ENCODE measurements at regions not wholly inside any gene's neighbourhood (a gene's known extent, or its start where the extent isn't known, plus 50 kb on each side); places are given as distances from the start of the nearest gene placed in this dataset.
A peak's percentile ranks its signal among the peaks of the same experiment; 100 is the strongest.
"Not testable (repeated sequence)": the region's sequence is repeated elsewhere in the genome, so short reads cannot be mapped to it uniquely, and the experiment has no call there.

DNA sequence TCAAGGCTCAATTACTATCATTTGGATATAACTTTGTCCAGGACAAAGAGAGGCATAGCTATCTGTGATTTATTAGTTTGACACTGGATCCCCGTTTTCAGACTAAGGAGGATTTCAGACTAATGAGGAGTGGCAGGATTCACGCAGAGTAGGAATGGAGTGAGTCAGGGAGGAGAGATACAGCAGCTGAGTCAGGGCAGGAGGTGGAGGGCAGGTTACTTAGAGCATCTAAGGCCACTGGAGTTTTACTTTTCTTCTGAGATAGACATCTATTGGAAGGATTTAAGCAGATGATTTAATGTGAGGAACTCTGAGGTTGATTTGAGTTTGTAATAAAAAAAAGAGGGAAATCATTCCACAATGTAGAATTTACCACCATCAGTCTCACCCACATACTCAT is 110.6 kb downstream of the RPIA start:
- not testable (repeated sequence) for DNase-seq (ENCODE audit: low read depth in 2 of 2)

DNA sequence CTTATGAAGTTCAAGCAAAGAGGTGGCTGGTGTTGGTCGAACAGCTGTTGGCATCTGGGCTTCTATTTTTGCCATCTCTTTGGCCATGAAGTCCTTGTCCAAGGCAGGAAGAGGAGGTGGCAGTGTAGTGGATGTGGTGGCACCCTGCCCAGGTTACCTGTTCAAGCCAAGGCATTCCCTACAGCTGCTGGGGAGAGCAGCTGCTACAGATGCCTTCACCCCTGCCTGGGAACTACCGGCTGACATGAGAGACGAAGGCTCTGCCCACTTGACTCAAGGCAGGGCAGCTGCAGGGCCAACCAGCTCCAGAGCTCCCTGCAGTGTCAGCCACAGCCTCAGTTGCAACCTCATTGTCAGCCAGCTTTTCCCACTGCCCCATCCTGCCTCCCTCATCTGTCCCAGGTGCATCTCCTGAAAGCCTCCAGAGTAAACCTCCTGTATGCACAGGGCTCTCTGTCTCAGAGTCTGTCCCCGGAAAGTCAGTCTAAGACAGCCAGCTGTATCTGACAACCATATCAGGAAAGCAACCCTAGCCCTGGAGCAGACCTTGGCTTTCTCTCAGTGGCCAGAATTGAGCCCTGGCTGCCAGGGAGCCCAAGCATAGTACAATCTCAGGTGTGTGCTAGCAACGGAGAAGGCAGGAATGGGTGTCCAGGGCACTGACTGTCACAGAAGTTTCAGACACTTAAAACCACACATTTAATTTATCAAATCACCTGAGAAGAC is 115.9 kb downstream of the RPIA start:
- DNase-seq (ENCODE audit: low read depth in 2 of 2): no peak

GRCh38 chr2:88808083-88808482 is 116.6 kb downstream of the RPIA start:
- DNase-seq (ENCODE audit: low read depth in 2 of 2): no peak

DNA sequence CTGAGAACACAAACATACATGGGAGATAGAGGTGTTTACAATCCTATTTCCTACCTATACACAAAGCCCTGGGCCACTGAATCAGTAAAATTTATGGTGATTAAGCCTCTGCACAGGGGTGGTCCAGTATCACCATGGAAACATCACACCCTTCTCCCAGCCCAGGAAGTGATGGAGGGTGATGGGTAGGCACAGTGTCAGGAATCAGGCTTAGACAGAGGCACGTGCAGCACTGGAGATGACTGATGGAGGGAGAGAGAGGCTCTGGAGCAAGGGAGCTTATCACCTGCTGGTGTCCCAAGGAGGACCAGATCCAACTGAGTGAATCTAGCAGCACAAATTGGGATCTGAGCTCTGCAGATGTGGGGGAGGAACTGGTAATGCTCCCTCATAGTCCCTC is 117.2 kb downstream of the RPIA start:
- DNase-seq (ENCODE audit: low read depth in 2 of 2): no peak

- no peak for DNase-seq (ENCODE audit: low read depth in 2 of 2)
Measured at GRCh38 chr2:88809216-88809615, 117.7 kb downstream of the RPIA start.

DNA sequence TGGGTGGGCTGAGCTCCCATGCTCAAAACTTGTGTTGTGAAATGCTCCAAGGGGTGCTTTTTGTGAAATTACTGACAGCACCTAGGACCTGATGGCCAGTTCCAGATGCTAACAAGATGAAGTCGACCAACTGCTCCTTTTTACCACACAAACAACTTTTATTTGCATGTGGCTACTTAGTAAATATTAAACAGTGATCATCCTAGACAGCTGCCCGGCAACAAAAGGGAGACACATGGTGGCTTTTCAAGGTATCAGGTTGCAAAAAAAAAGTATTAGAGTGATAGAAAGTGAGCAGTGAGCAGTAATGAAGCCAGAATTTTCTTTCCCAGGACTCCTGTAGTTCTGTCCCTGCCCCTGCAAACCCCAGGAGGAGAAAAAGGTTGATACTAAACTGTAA is 118.5 kb downstream of the RPIA start:
- DNase-seq (ENCODE audit: low read depth in 2 of 2): no peak

DNA sequence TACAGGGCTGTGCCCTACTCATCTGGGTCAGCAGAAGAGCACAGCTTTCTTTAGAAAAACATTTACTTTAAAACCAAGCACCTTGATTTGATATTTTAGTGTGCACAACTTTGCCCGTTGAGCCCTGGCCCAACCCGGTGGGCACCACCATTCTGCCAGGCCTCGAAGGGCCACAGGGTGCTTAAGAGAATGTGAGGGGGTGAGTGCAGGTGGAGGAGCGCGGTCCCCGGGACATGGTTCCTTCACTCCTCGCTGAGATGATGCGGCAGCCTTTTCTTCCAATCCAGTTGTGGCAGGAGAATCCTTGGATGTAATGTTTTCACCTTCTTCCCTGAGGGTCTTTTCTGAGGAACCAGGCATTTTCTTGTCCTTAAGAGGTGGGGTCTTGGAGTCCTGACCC is 119.0 kb downstream of the RPIA start:
- no peak for DNase-seq (ENCODE audit: low read depth in 2 of 2)

- DNase-seq (ENCODE audit: low read depth in 2 of 2): no peak
Measured at GRCh38 chr2:88811233-88811632, 119.8 kb downstream of the RPIA start.

DNA sequence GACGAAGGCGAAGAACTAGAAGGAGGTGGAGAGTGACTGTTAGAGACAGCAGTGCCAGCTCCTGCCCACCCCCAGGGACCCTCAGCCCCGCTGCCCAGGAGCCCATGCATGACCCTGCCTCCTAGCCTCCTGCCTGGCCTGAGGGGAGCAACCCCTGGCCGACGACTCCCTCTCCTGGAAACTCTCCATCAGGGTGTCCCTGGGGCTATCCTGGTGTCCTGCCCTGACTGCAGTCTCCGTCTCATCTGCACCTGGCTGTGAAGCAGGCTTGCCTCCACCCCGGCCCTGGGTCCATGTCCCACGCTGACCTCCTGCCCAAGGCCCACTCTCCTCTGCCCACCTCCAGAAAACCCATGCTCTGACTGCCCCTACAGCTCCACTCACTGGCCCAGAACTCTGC is 120.2 kb downstream of the RPIA start:
- no peak for DNase-seq (ENCODE audit: low read depth in 2 of 2)

GRCh38 chr2:88813612-88814011 is 122.1 kb downstream of the RPIA start:
- no peak for DNase-seq (ENCODE audit: low read depth in 2 of 2)

DNA sequence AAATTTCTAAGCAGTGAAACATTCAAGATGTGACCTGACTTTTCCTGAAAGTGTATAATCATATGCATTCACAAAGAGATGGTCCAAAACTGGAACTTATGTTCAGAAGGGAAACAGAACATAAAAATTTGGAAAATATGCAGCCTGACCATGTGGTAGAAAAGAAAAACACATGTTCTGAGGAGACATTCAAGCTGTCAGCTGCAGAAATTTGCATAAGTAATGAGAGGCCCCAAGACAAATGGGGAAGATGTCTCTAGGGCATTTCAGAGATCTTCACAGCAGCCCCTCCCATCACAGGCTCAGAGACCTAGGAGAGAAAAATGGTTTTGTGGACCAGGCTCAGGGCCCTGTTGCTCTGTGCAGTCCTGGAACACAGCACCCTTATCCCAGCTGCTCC is 123.8 kb downstream of the RPIA start:
- DNase-seq (ENCODE audit: low read depth in 2 of 2): no peak

- DNase-seq (ENCODE audit: low read depth in 2 of 2): no peak
Measured at GRCh38 chr2:88815697-88816096, 124.2 kb downstream of the RPIA start.

- DNase-seq (ENCODE audit: low read depth in 2 of 2): no peak
Measured at GRCh38 chr2:88818381-88818780, 126.9 kb downstream of the RPIA start.

GRCh38 chr2:88824951-88825350 is 133.5 kb downstream of the RPIA start:
- no peak for DNase-seq (ENCODE audit: low read depth in 2 of 2)

DNA sequence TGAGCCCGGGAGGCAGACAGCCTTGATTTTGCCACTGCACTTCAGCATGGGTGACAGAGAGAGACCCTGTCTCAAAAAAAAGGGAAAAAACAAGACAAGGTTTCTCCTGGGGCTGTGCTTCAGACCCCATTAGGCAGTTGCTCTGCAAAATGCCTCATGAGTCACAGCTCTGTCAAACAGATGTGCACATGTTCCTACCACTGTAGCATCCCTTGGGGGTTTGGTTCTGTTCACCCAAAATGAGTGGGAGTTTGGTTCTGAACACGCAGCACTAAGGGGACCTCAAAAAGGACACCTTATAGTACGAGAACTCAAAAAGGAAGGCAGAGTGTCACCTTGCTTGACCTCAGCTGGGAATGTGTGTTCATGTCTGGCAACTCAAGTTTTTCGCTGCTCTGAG is 134.9 kb downstream of the RPIA start:
- no peak for DNase-seq (ENCODE audit: low read depth in 2 of 2)

- DNase-seq (ENCODE audit: low read depth in 2 of 2): no peak
Measured at GRCh38 chr2:88827821-88828220, 136.3 kb downstream of the RPIA start.

GRCh38 chr2:88828397-88829137 is 137.1 kb downstream of the RPIA start:
- DNase-seq (ENCODE audit: low read depth in 2 of 2): no peak

DNA sequence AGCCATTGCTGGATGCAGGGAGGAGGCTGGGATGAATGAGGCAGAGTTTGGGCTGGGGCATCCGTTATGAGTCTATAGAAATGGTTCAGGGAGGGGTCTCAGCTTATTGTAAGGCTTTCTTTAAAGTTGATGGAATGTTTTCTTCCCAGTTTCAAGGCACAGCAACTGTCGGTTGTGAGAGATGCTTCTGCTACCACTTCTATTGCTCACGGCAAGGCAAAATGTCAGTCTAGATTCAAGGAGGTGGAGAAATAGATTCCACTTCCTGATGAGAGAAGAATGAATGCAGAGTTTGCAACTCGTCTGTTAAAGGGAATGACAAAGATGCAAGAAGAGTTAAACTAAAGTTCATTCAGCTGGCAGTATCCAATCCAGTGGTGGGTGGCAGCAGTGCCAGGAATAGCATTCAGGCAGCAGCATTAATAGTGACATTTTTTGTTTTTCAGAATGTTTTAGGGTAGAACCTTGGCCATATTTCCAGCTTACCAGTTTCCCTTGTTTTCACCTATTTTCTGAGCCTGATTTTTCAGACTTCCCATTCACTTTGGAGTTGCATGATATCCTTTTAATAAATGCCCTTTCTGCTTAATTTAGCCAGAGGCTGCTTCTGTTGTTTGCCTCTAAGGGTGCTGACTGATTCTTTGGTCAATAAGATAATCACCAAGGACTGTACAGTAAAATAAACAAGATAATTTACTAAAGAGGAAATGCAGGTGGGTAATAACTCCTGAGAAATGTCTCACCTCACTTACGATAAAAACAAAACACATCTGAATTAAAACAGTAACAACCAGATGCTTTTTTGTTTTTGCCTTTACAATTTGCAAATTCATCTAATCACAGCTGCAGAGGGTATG is 138.4 kb downstream of the RPIA start:
- DNase-seq (ENCODE audit: low read depth in 2 of 2): no peak

GRCh38 chr2:88831071-88831791 is 139.8 kb downstream of the RPIA start:
- no peak for DNase-seq (ENCODE audit: low read depth in 2 of 2)

DNA sequence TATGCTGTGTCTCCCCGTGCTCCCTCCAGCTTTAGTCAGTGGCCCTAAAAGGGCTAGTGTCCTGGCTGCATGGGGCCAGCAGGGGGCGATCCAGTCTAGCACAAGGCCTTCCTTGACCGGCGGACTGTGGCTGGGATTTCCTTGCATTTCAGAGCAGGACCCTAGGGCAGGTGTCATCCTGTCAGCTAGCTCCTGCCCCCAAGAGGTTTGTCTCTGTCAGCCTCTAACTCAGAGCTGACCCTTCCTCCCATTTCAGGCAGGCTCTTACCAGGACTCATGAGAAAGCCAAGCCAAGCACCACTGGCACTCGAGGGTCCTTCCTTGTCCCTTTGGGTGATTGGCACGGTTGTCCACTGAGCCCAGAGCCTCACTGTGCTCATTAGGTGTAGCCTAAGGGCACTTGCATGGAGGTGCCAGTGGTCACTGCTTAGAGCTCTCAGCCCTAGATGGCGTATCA is 140.3 kb downstream of the RPIA start:
- DNase-seq (ENCODE audit: low read depth in 2 of 2): peak; percentile 12 to 39

GRCh38 chr2:88832311-88832991 is 141.0 kb downstream of the RPIA start:
- DNase-seq (ENCODE audit: low read depth in 2 of 2): no peak
